ENCODE measurements at regions not wholly inside any gene's neighbourhood (a gene's known extent, or its start where the extent isn't known, plus 50 kb on each side); places are given as distances from the start of the nearest gene placed in this dataset.
A peak's percentile ranks its signal among the peaks of the same experiment; 100 is the strongest.
"Not testable (repeated sequence)": the region's sequence is repeated elsewhere in the genome, so short reads cannot be mapped to it uniquely, and the experiment has no call there.

DNA sequence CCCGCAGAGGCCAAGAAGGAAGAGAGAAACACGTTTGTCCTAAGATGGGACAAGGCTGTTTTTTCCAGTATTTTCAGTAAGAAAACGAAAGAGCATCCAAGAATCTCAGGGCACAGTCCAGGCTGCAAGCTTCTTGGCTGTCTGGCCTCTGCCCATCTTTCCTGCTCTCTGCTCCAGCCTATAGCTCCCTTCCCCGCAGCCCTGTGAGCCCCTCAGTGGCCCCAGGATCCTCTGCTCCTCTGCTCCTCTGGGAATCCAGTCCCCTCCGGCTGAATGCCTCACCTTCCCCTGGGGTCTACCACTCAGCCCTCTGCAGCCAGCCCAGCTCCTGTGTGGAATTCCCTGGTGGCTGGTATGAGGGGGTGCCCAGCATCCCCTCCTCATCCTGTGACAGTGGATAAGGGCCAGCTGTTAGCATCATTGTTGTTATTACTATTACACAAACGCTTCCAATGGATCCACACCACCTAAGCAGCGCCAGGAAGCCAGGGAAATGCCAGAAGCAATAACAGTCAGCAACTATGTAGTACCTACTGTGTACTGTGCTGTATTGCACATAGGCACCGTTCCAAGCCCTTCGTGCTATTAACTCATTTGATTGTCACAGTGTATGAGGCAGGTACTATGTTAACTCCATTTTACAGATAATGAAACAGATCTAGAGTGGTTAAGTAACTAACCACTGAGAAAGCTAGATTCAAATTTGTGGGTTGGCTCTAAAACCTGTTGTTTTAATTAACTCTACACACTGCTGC lies 60.3 kb upstream of the PTPN1 start:
- Histone ChIP-seq H3K27me3 (ENCODE audit: insufficient read depth, low read length, poor library complexity, severe bottlenecking) (peaks cover 7% of the 10 kb centered on the region), H3K4me3 (ENCODE audit: low read length) (no peak overlapping the region), H3K9me3 (ENCODE audit: low read length) (no peaks in the 10 kb centered on the region), H3K36me3 (ENCODE audit: insufficient read depth, low read length) (no peaks in the 10 kb centered on the region), H3K27ac (ENCODE audit: low read depth, low read length) (no peak overlapping the region), H3K4me1 (ENCODE audit: insufficient read depth, low read length) (peaks cover 10% of the 10 kb centered on the region)
- Mint-ChIP-seq H3K4me1 (peaks cover 15 to 16% (median 15%) of the 10 kb centered on the region in 3 donors), H3K27me3 (peaks cover 18 to 44% of the 10 kb centered on the region in 2 donors), H3K36me3 (no peaks in the 10 kb centered on the region), H3K9me3 (peaks cover 0 to 5% (median 0%) of the 10 kb centered on the region in 5 donors), H3K27ac (no peak overlapping the region), H3K4me3 (no peak overlapping the region)
- CTCF ChIA-PET, result no interaction called here
- POLR2A ChIA-PET, result interaction anchor here (0.7 kb wide), 1 partner anchor 91 kb away, joined by 6 read pairs; no protein-coding TSS in a partner anchor
- DNase-seq, result no peak

- Mint-ChIP-seq H3K4me3 (peak overlapping the region in 2 of 7 donors; percentile 48 to 54), H3K9me3 (peaks cover 0 to 5% (median 0%) of the 10 kb centered on the region in 5 donors), H3K36me3 (no peaks in the 10 kb centered on the region), H3K27ac (no peak overlapping the region), H3K4me1 (peaks cover 15 to 16% (median 15%) of the 10 kb centered on the region in 3 donors), H3K27me3 (peaks cover 16 to 44% of the 10 kb centered on the region in 2 donors)
- H3K27me3 ChIP-seq (ENCODE audit: insufficient read depth, low read length, poor library complexity, severe bottlenecking), result peaks cover 7% of the 10 kb centered on the region
- no peaks in the 10 kb centered on the region for H3K9me3 ChIP-seq (ENCODE audit: low read length)
- H3K36me3 ChIP-seq (ENCODE audit: insufficient read depth, low read length), result no peaks in the 10 kb centered on the region
- no peak overlapping the region for H3K4me3 ChIP-seq (ENCODE audit: low read length)
- ChIA-PET POLR2A (interaction anchor here (0.7 kb wide), 1 partner anchor 91 kb away, joined by 6 read pairs; no protein-coding TSS in a partner anchor), CTCF (no interaction called here)
- H3K27ac ChIP-seq (ENCODE audit: low read depth, low read length), result no peak overlapping the region
- H3K4me1 ChIP-seq (ENCODE audit: insufficient read depth, low read length), result peaks cover 10% of the 10 kb centered on the region
- no peak for DNase-seq
Measured at GRCh38 chr20:50450493-50450826, 59.7 kb upstream of the PTPN1 start.

- peak in 2 of 5 donors; percentile 39 to 51 for DNase-seq
- peaks cover 0 to 5% (median 0%) of the 10 kb centered on the region in 5 donors for H3K9me3 Mint-ChIP-seq
- Histone ChIP-seq H3K27me3 (ENCODE audit: insufficient read depth, low read length, poor library complexity, severe bottlenecking) (peaks cover 7% of the 10 kb centered on the region), H3K4me3 (ENCODE audit: low read length) (no peak overlapping the region), H3K9me3 (ENCODE audit: low read length) (no peaks in the 10 kb centered on the region), H3K36me3 (ENCODE audit: insufficient read depth, low read length) (no peaks in the 10 kb centered on the region), H3K27ac (ENCODE audit: low read depth, low read length) (no peak overlapping the region), H3K4me1 (ENCODE audit: insufficient read depth, low read length) (peaks cover 10% of the 10 kb centered on the region)
- H3K36me3 Mint-ChIP-seq, result no peaks in the 10 kb centered on the region
- peaks cover 16 to 44% of the 10 kb centered on the region in 2 donors for H3K27me3 Mint-ChIP-seq
- POLR2A ChIA-PET, result interaction anchor here (0.6 to 1.1 kb wide), 2 partner anchors 67 to 260 kb away, joined by 3 read pairs; no protein-coding TSS in a partner anchor
- peaks cover 15 to 16% (median 15%) of the 10 kb centered on the region in 3 donors for H3K4me1 Mint-ChIP-seq
- H3K27ac Mint-ChIP-seq, result peak overlapping the region in 4 of 8 donors; percentile 6 to 86 (median 53)
- CTCF ChIA-PET, result interaction anchor here (0.7 kb wide), 1 partner anchor 13 kb away, joined by 3 read pairs; no protein-coding TSS in a partner anchor
- H3K4me3 Mint-ChIP-seq, result peak overlapping the region; percentile 0 to 89 (median 48)
Measured at GRCh38 chr20:50450881-50451752, 59.1 kb upstream of the PTPN1 start.

DNA sequence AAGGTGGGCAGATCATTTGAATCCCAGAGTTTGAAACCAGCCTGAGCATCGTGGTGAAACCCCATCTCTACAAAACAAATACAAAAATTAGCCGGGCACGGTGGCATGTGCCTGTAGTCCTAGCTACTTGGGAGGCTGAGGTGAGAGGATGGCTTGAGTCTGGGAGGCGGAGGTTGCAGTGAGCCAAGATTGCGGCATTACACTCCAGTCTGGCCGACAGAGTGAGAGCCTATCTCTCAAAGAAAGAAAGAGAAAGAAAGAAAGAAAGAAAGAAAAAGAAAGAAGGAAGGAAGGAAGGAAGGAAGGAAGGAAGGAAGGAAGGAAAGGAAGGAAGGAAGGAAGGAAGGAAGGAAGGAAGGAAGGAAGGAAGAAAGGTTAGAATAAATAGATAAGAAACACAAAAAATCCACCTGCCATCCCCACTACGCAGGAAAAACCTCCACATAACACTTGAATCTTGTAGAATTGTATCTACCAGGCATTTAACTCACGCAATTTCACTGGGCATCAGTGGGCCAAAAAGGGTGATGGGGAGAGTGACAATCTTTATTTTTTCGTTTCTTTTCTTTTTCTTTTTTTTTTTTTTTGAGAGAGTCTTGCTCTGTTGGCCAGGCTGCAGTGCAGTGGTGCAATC lies 58.3 kb upstream of the PTPN1 start:
- CTCF ChIA-PET, result interaction anchor here (0.7 to 1.2 kb wide), 2 partner anchors 12 to 262 kb away, joined by 3 read pairs; partner anchors contain the start of gene CEBPB
- DNase-seq; H3K27me3 ChIP-seq (ENCODE audit: insufficient read depth, low read length, poor library complexity, severe bottlenecking); H3K9me3 Mint-ChIP-seq; H3K36me3 ChIP-seq (ENCODE audit: insufficient read depth, low read length); H3K9me3 ChIP-seq (ENCODE audit: low read length); H3K4me3 ChIP-seq (ENCODE audit: low read length); H3K36me3 Mint-ChIP-seq; H3K27ac ChIP-seq (ENCODE audit: low read depth, low read length): not testable (repeated sequence)
- Mint-ChIP-seq H3K27ac (peak overlapping the region in 1 of 8 donors; percentile 58), H3K27me3 (peaks cover 9 to 42% of the 10 kb centered on the region in 2 donors), H3K4me3 (peak overlapping the region in 5 of 7 donors; percentile 30 to 81 (median 53)), H3K4me1 (peaks cover 15 to 16% (median 15%) of the 10 kb centered on the region in 3 donors)
- POLR2A ChIA-PET, result interaction anchor here (0.6 to 1.1 kb wide), 2 partner anchors 66 to 261 kb away, joined by 3 read pairs; no protein-coding TSS in a partner anchor
- H3K4me1 ChIP-seq (ENCODE audit: insufficient read depth, low read length), result peaks cover 10% of the 10 kb centered on the region

DNA sequence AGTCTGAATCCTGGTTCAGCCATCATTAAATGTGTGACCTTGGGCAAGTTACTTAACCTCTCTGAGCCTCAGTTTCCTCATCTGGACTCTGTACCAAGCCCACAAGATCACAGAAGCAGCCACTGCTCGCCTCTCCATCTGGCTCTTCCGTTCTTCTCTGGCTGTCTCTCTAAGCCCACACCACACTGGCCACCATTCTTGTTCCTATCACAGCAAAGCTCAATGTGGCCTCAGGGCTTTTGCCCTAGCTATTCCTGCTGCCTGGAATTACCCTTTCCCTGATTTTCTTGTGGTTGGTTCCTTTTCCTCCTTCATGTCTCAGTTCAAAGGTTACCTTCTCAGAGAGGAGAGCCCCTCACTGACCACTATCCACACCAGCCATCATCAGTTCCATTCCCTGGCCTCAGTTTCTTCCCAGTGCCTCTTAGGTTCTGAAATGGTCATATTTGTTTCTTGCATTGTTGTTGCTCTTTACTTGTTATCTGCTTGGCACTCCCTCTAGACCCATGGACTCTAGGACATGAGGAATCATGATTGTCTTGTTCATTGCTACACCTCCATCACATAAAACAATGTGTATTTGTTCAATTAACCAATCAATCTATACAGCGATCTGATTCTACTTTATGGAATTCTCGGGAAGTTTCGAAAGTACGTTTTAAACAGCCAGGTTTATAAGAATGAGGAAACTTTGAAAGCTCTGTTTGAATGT lies 56.5 kb upstream of the PTPN1 start:
- CTCF ChIA-PET, result interaction anchor here (1.7 kb wide), 1 partner anchor 10 kb away, joined by 9 read pairs; no protein-coding TSS in a partner anchor

DNA sequence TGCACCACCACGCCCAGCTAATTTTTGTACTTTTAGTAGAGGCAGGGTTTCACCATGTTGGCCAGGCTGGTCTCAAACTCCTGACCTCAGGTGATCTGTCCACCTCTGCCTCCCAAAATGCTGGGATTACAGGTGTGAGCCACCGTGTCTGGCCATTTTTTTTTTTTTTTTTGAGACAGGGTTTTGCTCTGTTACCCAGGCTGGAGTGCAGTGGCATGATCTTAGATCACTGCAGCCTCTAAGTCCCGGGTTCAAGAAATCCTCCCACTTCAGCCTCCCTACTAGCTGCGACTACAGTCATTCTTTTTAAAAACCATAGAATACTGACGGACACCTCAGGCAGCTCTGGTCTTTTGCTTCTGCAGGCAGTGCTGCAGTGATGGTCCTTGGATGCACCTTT lies 54.9 kb upstream of the PTPN1 start:
- Mint-ChIP-seq H3K27me3 (peaks cover 8 to 17% of the 10 kb centered on the region in 2 donors), H3K4me1 (peaks cover 15 to 16% (median 15%) of the 10 kb centered on the region in 3 donors)
- H3K27ac Mint-ChIP-seq; H3K4me3 Mint-ChIP-seq; H3K36me3 ChIP-seq (ENCODE audit: insufficient read depth, low read length); H3K27me3 ChIP-seq (ENCODE audit: insufficient read depth, low read length, poor library complexity, severe bottlenecking); H3K9me3 Mint-ChIP-seq; H3K4me3 ChIP-seq (ENCODE audit: low read length); H3K36me3 Mint-ChIP-seq; H3K27ac ChIP-seq (ENCODE audit: low read depth, low read length); H3K9me3 ChIP-seq (ENCODE audit: low read length); DNase-seq: not testable (repeated sequence)
- CTCF ChIA-PET, result interaction anchor here (1.0 to 1.3 kb wide), 2 partner anchors 8 to 11 kb away, joined by 3 to 4 read pairs; no protein-coding TSS in a partner anchor
- POLR2A ChIA-PET, result interaction anchor here (0.6 kb wide), 1 partner anchor 119 kb away, joined by 3 read pairs; no protein-coding TSS in a partner anchor
- peaks cover 10% of the 10 kb centered on the region for H3K4me1 ChIP-seq (ENCODE audit: insufficient read depth, low read length)

More for the DNA sequence above, 56.5 kb upstream of the PTPN1 start:
- no peaks in the 10 kb centered on the region for H3K36me3 Mint-ChIP-seq
- no peak overlapping the region for H3K4me3 Mint-ChIP-seq
- Histone ChIP-seq H3K27ac (ENCODE audit: low read depth, low read length) (no peak overlapping the region), H3K36me3 (ENCODE audit: insufficient read depth, low read length) (no peaks in the 10 kb centered on the region), H3K4me3 (ENCODE audit: low read length) (no peak overlapping the region), H3K9me3 (ENCODE audit: low read length) (no peaks in the 10 kb centered on the region), H3K27me3 (ENCODE audit: insufficient read depth, low read length, poor library complexity, severe bottlenecking) (peaks cover 7% of the 10 kb centered on the region), H3K4me1 (ENCODE audit: insufficient read depth, low read length) (peaks cover 10% of the 10 kb centered on the region)
- POLR2A ChIA-PET, result no interaction called here
- no peaks in the 10 kb centered on the region for H3K9me3 Mint-ChIP-seq
- no peak for DNase-seq
- peaks cover 6 to 29% of the 10 kb centered on the region in 2 donors for H3K27me3 Mint-ChIP-seq
- H3K27ac Mint-ChIP-seq, result no peak overlapping the region
- H3K4me1 Mint-ChIP-seq, result peaks cover 15 to 16% (median 15%) of the 10 kb centered on the region in 3 donors
